NCI-H524 (cell line): ENCODE measurements at regions not wholly inside any gene's neighbourhood (a gene's known extent, or its start where the extent isn't known, plus 50 kb on each side); places are given as distances from the start of the nearest gene placed in this dataset.

Experiments used
- DNase-seq, 2 experiments: peaks; one replicate each; lab custom pipeline; 2025; lab: John Stamatoyannopoulos, UW

GRCh38 chr1:184141361-184141880, 89.9 kb downstream of the TSEN15 start:
- DNase-seq: no peak

GRCh38 chr1:184143449-184143848, 91.9 kb downstream of the TSEN15 start:
- DNase-seq: peak; percentile 70 to 88

GRCh38 chr1:184145083-184145482, 93.6 kb downstream of the TSEN15 start:
- DNase-seq: peak in 1 of 2 experiments; percentile 44

GRCh38 chr1:184146202-184146601, 94.7 kb downstream of the TSEN15 start:
- no peak for DNase-seq

- no peak for DNase-seq
Observed at GRCh38 chr1:184150776-184151531, 99.4 kb downstream of the TSEN15 start.

- DNase-seq: peak in 1 of 2 experiments; percentile 54
Observed at GRCh38 chr1:184152434-184152898, 100.9 kb downstream of the TSEN15 start.

GRCh38 chr1:184152974-184153373, 101.4 kb downstream of the TSEN15 start:
- DNase-seq: peak; percentile 47 to 71

GRCh38 chr1:184153731-184154130, 102.2 kb downstream of the TSEN15 start:
- no peak for DNase-seq

GRCh38 chr1:184156521-184157393, 105.2 kb downstream of the TSEN15 start:
- DNase-seq: no peak

- no peak for DNase-seq
Observed at GRCh38 chr1:184157394-184157742, 105.8 kb downstream of the TSEN15 start.

- no peak for DNase-seq
Observed at GRCh38 chr1:184158896-184159681, 107.6 kb downstream of the TSEN15 start.

- no peak for DNase-seq
Observed at GRCh38 chr1:184160236-184160635, 108.7 kb downstream of the TSEN15 start.

GRCh38 chr1:184161071-184161698, 109.7 kb downstream of the TSEN15 start:
- DNase-seq: no peak

GRCh38 chr1:184162281-184162680, 110.8 kb downstream of the TSEN15 start:
- no peak for DNase-seq

GRCh38 chr1:184163674-184164465, 112.3 kb downstream of the TSEN15 start:
- no peak for DNase-seq

GRCh38 chr1:184164536-184164935, 113.0 kb downstream of the TSEN15 start:
- no peak for DNase-seq

GRCh38 chr1:184166485-184166884, 115.0 kb downstream of the TSEN15 start:
- no peak for DNase-seq

- DNase-seq: no peak
Observed at GRCh38 chr1:184167352-184167751, 115.8 kb downstream of the TSEN15 start.

GRCh38 chr1:184170719-184171118, 119.2 kb downstream of the TSEN15 start:
- no peak for DNase-seq

GRCh38 chr1:184176058-184176457, 124.5 kb downstream of the TSEN15 start:
- DNase-seq: no peak

- DNase-seq: peak; percentile 48 to 88
Observed at GRCh38 chr1:184181044-184181443, 129.5 kb downstream of the TSEN15 start.
